A549 (cell line): ENCODE measurements at regions not wholly inside any gene's neighbourhood (a gene's known extent, or its start where the extent isn't known, plus 50 kb on each side); places are given as distances from the start of the nearest gene placed in this dataset.

Source experiments
- CBX2 ChIP-seq: fragments of 200-600 bp; sonication (generic); IDR thresholded peaks from 2 replicates; pipeline ENCODE4 v1.6.1; 2016; ENCODE audit warnings: low read depth, mild to moderate bottlenecking, borderline replicate concordance
- CTCF ChIP-seq: fragments of >200 bp; sonication (Bioruptor Twin); formaldehyde crosslinking; IDR thresholded peaks from 3 replicates; pipeline ENCODE4 v1.5.1; 2016
- POLR2A ChIP-seq: IDR thresholded peaks from 2 replicates; pipeline ENCODE4 v1.6.1; 2012; ENCODE audit warnings: mild to moderate bottlenecking, low read length
- TF ChIP-seq, protein P1 (sequence below): fragments of 450-650 bp; IDR thresholded peaks from 2 replicates; pipeline ENCODE4 v1.6.1; 2014; ENCODE audit warnings: antibody characterized with exemption

DNA sequence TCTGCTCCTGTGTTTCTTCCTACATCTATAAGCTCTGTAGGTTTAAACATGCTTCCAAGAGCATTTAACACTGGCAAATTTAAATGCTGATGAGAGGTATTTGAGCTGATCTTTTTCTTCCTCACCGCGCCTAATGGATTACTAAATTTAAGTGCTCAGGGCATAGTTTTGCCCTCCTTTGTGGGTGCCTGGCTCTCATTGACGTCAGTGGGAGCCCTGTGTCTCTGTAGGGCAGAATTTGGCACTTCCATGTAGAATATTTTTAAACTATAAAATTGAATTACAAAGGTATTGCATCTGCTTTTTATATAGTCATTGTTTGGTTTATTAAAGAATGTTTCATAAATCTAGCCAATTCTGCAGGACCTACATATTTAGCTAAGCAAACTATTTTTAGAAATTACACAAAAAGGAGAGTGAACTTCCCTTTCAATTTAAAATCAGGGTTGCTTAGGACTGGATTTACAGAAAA is 444.8 kb downstream of the AEBP2 start:
- TF ChIP-seq, protein P1, sequence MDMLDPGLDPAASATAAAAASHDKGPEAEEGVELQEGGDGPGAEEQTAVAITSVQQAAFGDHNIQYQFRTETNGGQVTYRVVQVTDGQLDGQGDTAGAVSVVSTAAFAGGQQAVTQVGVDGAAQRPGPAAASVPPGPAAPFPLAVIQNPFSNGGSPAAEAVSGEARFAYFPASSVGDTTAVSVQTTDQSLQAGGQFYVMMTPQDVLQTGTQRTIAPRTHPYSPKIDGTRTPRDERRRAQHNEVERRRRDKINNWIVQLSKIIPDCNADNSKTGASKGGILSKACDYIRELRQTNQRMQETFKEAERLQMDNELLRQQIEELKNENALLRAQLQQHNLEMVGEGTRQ: no peak
- TF ChIP-seq POLR2A (no peak), CTCF (no peak), CBX2 (no peak)
